T-helper 2 cell treated with Interferon-gamma antibody and Interleukin-4, amounts not matched to agents 100 ng/mL and 5 ng/mL, for 36 hours (primary cell): ENCODE measurements at regions not wholly inside any gene's neighbourhood (a gene's known extent, or its start where the extent isn't known, plus 50 kb on each side); places are given as distances from the start of the nearest gene placed in this dataset.

Source experiments
- intact Hi-C: fragments of 100-400 bp; cut with micrococcal nuclease; formaldehyde crosslinking; loops from one replicate; pipeline ENCODE4 v1.15.1; 2023

DNA sequence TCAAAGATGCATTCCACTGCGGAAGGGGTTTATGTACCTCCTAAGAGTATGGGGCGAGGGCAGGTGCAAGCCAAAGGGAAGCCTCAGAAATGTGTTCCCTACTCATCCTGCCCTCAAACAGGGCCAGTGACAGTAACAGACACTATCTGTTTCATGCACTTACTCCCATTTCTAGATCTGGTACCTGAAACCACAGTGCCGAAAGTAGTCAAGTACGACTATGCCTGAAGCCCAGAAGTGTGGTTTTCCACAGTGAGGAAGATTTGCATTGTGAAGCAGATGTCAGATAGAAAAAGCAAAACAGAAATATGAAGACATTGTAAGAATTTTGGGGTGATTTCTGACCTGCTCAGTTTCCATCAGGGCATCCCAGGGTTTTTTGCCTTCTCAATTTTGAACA lies 748.7 kb downstream of the RNF144A start:
- intact Hi-C loops = no loop called here

GRCh38 chr2:7666596-7667259 lies 749.5 kb downstream of the RNF144A start:
- intact Hi-C loops = no loop called here

DNA sequence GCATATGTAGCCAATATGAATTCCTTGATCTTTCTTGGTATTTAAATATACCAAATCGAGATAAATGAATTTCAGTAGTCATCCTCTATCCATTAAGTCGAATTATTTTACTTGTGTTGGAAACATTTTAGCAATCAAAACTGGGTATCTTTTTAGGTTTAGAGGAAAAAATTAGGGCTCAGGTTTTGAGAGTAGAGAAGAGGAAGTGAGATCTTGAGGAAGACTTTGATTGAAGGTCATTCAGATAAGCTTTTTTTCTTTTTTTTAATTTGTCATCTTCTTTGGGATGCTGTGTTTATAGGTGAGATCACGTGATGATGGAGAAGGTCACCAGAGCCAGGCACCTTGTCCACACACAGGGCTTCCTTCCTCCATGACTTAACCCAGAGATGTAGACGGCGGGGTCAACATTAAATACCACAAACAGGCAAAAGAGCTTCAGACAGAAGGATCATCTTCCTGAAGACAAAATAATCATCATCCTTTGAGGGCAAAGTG lies 750.1 kb downstream of the RNF144A start:
- intact Hi-C loops = no loop called here

DNA sequence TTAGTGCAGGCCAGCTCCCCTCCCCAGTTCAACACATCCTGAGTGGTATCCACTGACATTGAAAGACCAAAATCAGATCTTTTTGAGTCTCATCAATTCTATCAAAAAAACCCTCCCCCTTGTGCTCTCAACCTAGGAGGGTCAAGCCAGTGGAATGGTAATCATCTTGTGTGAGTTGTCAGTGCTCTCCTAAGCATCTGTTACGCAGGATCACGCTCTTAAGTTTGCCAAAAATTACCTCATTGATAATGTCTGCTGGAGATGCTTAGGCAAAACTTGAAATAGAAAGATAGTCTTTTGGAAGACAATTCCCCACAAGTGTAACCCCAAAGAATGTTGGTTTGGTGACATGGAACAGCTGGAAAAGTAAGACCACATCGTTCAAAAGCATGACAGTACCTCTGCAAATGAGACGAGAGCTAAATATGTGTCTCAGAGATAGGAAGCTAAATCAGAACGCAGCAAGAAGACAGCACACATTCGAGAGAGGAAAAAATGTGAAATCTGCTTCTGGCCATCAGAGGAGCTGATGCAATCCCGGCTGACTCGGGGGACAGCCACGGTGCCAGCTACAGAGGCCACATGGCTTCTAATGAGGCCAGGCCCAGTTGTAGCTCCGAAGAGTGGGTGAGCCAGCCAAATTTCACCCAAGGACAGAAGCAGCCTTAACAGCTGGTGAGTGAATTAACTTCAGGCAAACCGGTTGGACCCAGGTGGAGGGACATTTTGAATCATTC lies 753.9 kb downstream of the RNF144A start:
- intact Hi-C loops = loop anchor here (5.0 kb wide), 2 partner anchors 104 to 1011 kb away; partner anchors contain the start of gene ID2

DNA sequence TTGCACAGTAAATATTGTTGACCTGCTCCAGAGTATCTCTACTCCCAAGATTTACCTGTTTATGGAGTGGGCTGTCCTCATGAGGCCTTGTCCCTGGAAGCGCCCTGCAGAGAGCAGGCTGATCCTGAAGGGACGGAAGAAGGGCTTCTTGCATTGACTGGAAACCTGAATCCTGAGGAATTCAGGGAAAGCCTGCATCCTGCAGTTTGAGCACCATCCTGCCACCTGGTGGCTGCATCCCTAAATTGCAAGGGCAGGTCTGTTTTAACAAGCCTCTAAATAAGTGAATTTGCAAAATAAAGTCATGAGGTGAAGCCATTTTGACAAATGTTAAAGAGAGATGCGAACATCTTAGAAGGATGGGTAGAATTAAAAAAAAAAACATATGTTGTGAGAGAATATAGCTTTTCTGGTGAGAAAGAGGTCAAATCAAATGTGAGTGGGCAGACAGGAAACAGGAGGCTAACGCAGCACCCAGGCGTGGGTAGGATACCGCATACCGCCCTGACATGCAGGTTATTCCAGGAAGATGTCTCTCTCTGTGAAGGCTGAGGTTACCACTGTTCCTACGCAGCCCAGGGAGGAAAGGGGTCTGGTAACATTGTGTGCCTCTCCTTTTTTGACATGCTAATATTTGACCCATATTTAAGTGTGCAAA lies 754.9 kb downstream of the RNF144A start:
- intact Hi-C loops = loop anchor here (1.0 to 5.0 kb wide), 5 partner anchors 53 to 1010 kb away; partner anchors contain the start of gene ID2

DNA sequence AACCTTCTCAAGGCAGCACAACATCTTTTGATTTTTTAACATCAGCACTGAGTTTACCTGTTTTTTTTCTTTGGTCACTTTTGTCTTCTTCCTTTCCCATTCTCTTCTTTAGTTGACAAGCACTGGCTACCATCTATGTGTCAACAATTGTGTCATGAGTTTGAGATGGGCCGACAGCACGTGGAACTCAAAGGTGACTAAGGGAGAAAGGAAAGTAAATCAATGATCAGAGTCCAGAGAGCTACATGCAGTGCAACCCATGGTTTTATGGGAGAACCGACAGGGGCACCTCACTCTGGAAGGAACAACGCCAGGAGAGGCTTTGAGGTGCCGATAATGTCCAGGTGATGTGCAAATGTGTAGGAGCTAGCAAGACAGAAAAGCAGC lies 755.5 kb downstream of the RNF144A start:
- intact Hi-C loops = loop anchor here (1.0 to 5.0 kb wide), 5 partner anchors 52 to 1010 kb away; partner anchors contain the start of gene ID2

GRCh38 chr2:7673101-7673500 lies 755.9 kb downstream of the RNF144A start:
- intact Hi-C loops = loop anchor here (2.0 to 5.0 kb wide), 3 partner anchors 52 to 1009 kb away; partner anchors contain the start of gene ID2

- intact Hi-C loops = loop anchor here (2.0 to 5.0 kb wide), 3 partner anchors 51 to 1008 kb away; partner anchors contain the start of gene ID2
These were observed 756.6 kb downstream of the RNF144A start for GRCh38 chr2:7673853-7674252.

- intact Hi-C loops = loop anchor here (5.0 kb wide), 2 partner anchors 107 to 1008 kb away; partner anchors contain the start of gene ID2
These were observed 757.4 kb downstream of the RNF144A start for GRCh38 chr2:7674606-7675005.

- intact Hi-C loops = no loop called here
These were observed 759.5 kb downstream of the RNF144A start for GRCh38 chr2:7676714-7677113.

DNA sequence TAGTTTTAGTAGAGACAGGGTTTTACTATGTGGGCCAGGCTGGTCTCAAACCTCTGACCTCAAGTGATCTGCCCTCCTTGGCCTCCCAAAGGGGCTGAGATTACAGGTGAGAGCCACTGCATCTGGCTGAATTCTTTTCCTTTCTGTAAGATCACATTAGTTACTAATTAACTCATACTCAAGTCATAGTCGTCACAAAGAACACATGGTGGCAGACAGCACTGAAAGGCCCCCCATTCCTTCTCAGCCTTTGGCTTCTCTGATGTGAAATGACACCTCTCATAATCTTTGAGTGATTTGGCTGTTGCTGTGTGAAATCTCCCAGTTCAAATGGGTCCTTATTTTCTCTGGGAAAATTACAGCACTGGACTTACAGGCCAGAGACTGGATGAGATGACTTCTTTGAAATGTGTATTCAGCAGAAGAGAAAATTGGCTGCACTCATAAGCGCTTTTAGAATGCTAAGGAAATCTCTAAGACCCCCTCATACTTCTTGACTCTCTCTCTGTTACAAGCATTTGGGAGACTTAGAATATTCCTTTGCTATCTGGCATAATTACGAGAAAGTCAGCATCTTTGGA lies 764.8 kb downstream of the RNF144A start:
- intact Hi-C loops = no loop called here

GRCh38 chr2:7683196-7683595 lies 766.0 kb downstream of the RNF144A start:
- intact Hi-C loops = no loop called here

GRCh38 chr2:7683708-7684107 lies 766.5 kb downstream of the RNF144A start:
- intact Hi-C loops = no loop called here

DNA sequence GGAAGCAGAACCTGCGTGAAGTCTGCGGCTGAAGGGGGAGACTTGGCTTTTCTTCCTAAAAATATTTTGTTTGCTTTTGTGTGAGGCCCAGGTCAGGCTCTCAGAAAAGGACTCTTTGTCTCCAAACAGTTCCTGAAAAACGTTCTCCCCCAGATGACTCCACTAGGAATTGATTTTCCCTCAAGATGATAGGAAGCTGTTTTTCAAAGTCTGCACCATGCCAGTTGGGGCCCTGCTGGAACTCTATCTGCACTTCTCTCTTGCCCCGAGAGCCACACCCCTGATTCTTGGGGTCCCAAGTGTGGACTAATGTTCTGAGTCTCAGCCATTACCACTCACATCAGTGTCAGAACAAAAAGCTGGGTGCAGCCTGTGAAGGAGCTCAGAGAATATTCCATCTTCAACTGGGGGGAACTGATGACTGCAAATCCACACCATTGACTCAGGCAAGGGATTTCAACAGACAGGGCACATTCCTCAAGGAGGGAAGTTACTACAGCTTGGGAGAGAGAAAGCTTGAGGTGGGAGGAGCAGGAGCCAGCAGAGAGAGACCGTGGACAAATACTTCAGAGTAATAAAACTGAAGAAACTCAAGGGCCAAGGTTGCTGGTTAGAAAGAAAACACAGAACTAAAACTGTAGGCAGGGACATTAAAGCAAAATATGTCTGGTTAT lies 768.3 kb downstream of the RNF144A start:
- intact Hi-C loops = no loop called here

GRCh38 chr2:7686016-7686385 lies 768.8 kb downstream of the RNF144A start:
- intact Hi-C loops = no loop called here

DNA sequence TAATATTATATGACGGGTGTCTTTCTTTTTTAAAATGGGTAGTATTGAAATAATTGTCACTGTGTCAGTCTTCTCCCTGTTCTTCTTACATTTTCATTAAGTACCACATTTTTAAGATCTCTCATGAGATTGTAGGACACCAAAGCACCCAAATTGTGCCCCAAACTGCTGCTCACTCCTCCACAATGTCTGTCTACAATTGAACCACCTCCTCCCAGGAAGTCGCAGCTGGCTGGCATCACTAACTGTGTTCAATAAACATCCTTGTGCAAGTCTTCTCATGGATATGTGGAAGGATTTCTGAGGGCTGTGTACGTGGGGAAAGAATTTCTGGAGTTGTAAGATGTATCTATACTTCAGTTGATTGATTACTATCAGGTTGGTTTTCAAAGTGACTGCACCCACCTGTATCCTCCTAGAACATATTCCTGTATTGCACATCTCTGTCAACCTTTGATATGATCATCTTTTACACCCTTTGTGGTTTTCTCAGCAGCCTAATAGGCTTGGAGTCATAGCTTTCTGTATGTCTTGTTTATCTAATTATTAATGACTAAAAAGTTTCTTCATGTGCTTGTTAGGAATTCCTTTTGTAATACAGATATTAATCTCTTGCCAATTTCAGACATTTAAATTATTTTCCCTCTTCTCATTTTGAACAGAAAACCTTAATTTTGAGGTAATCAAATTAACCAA lies 774.9 kb downstream of the RNF144A start:
- intact Hi-C loops = no loop called here

GRCh38 chr2:7692657-7693161 lies 775.5 kb downstream of the RNF144A start:
- intact Hi-C loops = no loop called here

DNA sequence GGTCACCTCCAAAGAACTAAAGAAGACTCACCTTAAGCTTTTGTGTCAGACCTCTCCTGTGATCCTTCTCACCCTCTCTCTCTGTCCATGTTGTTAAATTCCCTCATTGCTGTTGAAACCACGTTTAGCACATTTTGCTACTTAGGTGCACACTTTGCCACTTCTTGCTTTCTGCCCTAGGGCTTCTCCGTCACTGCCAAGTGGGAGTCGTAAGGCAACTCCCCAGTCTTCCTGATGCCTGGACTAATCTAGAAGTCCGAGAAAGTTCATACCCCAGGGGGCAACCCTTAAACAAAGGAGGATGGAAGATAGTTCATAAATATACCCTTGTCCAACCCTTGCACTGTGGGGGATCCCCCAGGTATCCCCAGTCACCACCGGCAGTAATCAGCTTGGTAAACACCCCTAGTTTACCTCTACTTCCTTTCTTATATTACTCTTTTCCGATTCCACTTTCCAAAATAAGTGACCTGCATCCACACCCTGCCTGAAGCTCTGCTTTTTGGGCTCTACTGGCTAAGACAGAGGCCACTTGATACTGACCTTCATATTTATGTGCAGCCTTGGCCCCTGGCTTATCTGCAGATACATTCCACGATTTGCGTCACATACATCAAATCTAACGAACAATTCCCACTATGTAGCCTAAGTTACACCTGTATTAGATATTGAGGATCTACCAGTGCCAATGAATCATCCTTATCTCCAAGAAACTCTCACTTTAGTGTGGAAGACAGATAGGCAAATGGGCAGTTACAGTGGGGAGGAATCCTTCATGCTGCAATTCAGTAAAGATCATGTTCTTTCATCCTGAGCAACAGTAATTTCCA lies 776.2 kb downstream of the RNF144A start:
- intact Hi-C loops = no loop called here
